ENCODE measurements at regions not wholly inside any gene's neighbourhood (a gene's known extent, or its start where the extent isn't known, plus 50 kb on each side); places are given as distances from the start of the nearest gene placed in this dataset.

DNA sequence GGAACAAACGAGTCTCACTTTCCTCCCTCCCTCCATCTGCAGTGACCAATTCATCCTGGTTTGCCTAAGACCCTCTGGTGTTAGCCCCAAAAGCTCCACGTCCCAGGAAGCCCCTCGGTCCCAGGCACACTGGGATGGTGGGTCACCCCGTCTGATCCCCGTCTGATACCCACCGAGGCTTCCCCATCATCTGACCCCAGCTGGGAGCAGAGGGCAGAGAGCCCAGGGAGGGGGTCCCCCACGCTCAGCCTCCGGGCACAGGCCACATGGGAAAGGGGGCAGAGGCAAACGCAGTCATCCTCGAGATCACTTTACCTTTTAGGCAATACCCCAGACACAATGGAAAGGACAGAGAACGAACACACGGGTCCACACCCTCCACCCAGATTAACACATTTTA, 291.6 kb upstream of the PPP2R2D start:
- Histone ChIP-seq H2BK5ac (ENCODE audit: low read depth, low read length, poor library complexity, severe bottlenecking) (no peak overlapping the region), H2AFZ (ENCODE audit: low read depth, low read length) (no peak overlapping the region)

DNA sequence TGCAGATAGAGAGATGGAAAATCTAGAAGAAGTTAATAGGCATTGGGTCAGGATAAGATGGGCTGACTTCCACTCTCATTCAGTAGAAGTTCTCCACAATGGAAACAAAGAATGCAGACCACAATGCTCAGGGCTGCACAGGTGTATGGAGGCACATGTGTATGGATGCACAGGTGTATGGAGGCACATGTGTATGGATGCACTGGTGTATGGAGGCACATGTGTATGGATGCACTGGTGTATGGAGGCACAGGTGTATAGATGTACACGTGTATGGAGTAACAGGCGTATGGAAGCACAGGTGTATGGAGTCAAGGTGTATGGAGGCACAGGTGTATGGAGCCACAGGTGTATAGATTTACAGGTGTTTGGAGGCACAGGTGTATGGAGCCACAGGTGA, 285.7 kb upstream of the PPP2R2D start:
- Histone ChIP-seq H3K4me3 (ENCODE audit: insufficient read depth in 1 of 2, low read depth in 1 of 2, low read length in 2 of 2) (no peak overlapping the region), H3K4me2 (ENCODE audit: low read length, poor library complexity, severe bottlenecking) (no peak overlapping the region), H4K91ac (ENCODE audit: low read length) (no peak overlapping the region), H3K27me3 (ENCODE audit: control insufficient read depth in 1 of 2, insufficient read depth in 1 of 2, low read length in 2 of 2) (no peaks in the 10 kb centered on the region), H3K4me1 (ENCODE audit: control insufficient read depth, insufficient read depth, low read depth, low read length) (no peaks in the 10 kb centered on the region), H2AK5ac (ENCODE audit: low read length, severe bottlenecking) (no peak overlapping the region), H3K9me3 (ENCODE audit: control insufficient read depth, low read length) (no peaks in the 10 kb centered on the region), H4K8ac (ENCODE audit: low read length) (no peak overlapping the region), H2BK12ac (ENCODE audit: low read length in 2 of 2) (no peak overlapping the region), H3K27ac (ENCODE audit: low read length, poor library complexity, severe bottlenecking) (no peak overlapping the region), H3K14ac (ENCODE audit: low read length in 2 of 2) (no peak overlapping the region), H2BK15ac (ENCODE audit: low read depth, poor library complexity, severe bottlenecking) (no peak overlapping the region), H3K18ac (ENCODE audit: low read depth in 1 of 2, low read length in 2 of 2) (no peak overlapping the region), H3K79me1 (replicated peaks; ENCODE audit: low read length, poor library complexity, severe bottlenecking) (no peaks in the 10 kb centered on the region), H3K4ac (ENCODE audit: low read depth in 1 of 2, low read length in 2 of 2) (no peak overlapping the region), H2AFZ (ENCODE audit: low read depth, low read length) (no peak overlapping the region), H3K36me3 (ENCODE audit: control insufficient read depth in 1 of 2, insufficient read depth in 2 of 2, low read depth in 1 of 2, low read length in 2 of 2) (no peaks in the 10 kb centered on the region), H2BK120ac (ENCODE audit: low read depth, low read length) (no peak overlapping the region), H2BK5ac (ENCODE audit: low read depth, low read length, poor library complexity, severe bottlenecking) (no peak overlapping the region), H3K9ac (ENCODE audit: low read length) (no peak overlapping the region), H3K23ac (ENCODE audit: low read length in 2 of 2) (no peak overlapping the region)
- WGBS, result 62% methylated on average over 2 of the region's 2 CpGs
- DNase-seq, result no peak

More for the DNA sequence above, 291.6 kb upstream of the PPP2R2D start:
- no peak overlapping the region for H4K8ac ChIP-seq (ENCODE audit: low read length)
- H3K36me3 ChIP-seq (ENCODE audit: control insufficient read depth in 1 of 2, insufficient read depth in 2 of 2, low read depth in 1 of 2, low read length in 2 of 2), result no peaks in the 10 kb centered on the region
- no peak overlapping the region for H3K27ac ChIP-seq (ENCODE audit: low read length, poor library complexity, severe bottlenecking)
- H3K79me1 ChIP-seq (replicated peaks; ENCODE audit: low read length, poor library complexity, severe bottlenecking), result no peaks in the 10 kb centered on the region
- no peak overlapping the region for H3K14ac ChIP-seq (ENCODE audit: low read length in 2 of 2)
- H2BK15ac ChIP-seq (ENCODE audit: low read depth, poor library complexity, severe bottlenecking), result no peak overlapping the region
- no peak overlapping the region for H3K9ac ChIP-seq (ENCODE audit: low read length)
- no peak overlapping the region for H2BK120ac ChIP-seq (ENCODE audit: low read depth, low read length)
- H4K91ac ChIP-seq (ENCODE audit: low read length), result no peak overlapping the region
- H2AK5ac ChIP-seq (ENCODE audit: low read length, severe bottlenecking), result no peak overlapping the region
- no peak overlapping the region for H2BK12ac ChIP-seq (ENCODE audit: low read length in 2 of 2)
- peaks cover 26% of the 10 kb centered on the region for H3K9me3 ChIP-seq (ENCODE audit: control insufficient read depth, low read length)
- H3K4ac ChIP-seq (ENCODE audit: low read depth in 1 of 2, low read length in 2 of 2), result no peak overlapping the region
- H3K4me2 ChIP-seq (ENCODE audit: low read length, poor library complexity, severe bottlenecking), result no peak overlapping the region
- WGBS, result 78% methylated on average over 12 of the region's 12 CpGs
- H3K23ac ChIP-seq (ENCODE audit: low read length in 2 of 2), result no peak overlapping the region
- no peak overlapping the region for H3K18ac ChIP-seq (ENCODE audit: low read depth in 1 of 2, low read length in 2 of 2)
- no peak for DNase-seq
- H3K4me3 ChIP-seq (ENCODE audit: insufficient read depth in 1 of 2, low read depth in 1 of 2, low read length in 2 of 2), result no peak overlapping the region
- no peaks in the 10 kb centered on the region for H3K4me1 ChIP-seq (ENCODE audit: control insufficient read depth, insufficient read depth, low read depth, low read length)
- no peaks in the 10 kb centered on the region for H3K27me3 ChIP-seq (ENCODE audit: control insufficient read depth in 1 of 2, insufficient read depth in 1 of 2, low read length in 2 of 2)

DNA sequence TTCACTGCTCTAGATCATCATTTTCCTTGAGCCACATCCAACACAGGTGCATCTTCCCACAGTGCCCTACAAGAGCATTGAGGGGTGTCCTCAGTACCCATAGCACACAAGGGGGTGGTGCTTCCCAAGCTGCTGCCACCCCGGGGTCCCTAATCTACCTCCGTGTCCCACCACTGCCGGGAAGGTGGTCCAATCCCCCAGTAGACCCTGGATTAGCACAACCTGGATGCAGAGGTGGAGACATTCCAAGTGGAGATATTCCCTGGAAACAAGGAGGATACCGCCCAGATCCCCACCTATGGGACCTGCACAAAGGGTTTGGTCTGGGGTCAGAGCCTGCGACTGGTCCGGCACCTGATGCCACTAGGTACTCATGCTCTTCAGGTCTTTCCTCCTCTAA, 284.8 kb upstream of the PPP2R2D start:
- no peak overlapping the region for H4K91ac ChIP-seq (ENCODE audit: low read length)
- H3K79me1 ChIP-seq (replicated peaks; ENCODE audit: low read length, poor library complexity, severe bottlenecking), result no peaks in the 10 kb centered on the region
- H3K27me3 ChIP-seq (ENCODE audit: control insufficient read depth in 1 of 2, insufficient read depth in 1 of 2, low read length in 2 of 2), result no peaks in the 10 kb centered on the region
- no peak overlapping the region for H2BK120ac ChIP-seq (ENCODE audit: low read depth, low read length)
- H3K18ac ChIP-seq (ENCODE audit: low read depth in 1 of 2, low read length in 2 of 2), result no peak overlapping the region
- H3K23ac ChIP-seq (ENCODE audit: low read length in 2 of 2), result no peak overlapping the region
- no peak for DNase-seq
- no peak overlapping the region for H3K27ac ChIP-seq (ENCODE audit: low read length, poor library complexity, severe bottlenecking)
- no peak overlapping the region for H4K8ac ChIP-seq (ENCODE audit: low read length)
- H3K9me3 ChIP-seq (ENCODE audit: control insufficient read depth, low read length), result no peaks in the 10 kb centered on the region
- H3K4ac ChIP-seq (ENCODE audit: low read depth in 1 of 2, low read length in 2 of 2), result no peak overlapping the region
- H3K14ac ChIP-seq (ENCODE audit: low read length in 2 of 2), result no peak overlapping the region
- no peak overlapping the region for H2BK12ac ChIP-seq (ENCODE audit: low read length in 2 of 2)
- no peak overlapping the region for H2BK5ac ChIP-seq (ENCODE audit: low read depth, low read length, poor library complexity, severe bottlenecking)
- no peak overlapping the region for H3K9ac ChIP-seq (ENCODE audit: low read length)
- H2AK5ac ChIP-seq (ENCODE audit: low read length, severe bottlenecking), result no peak overlapping the region
- H3K4me1 ChIP-seq (ENCODE audit: control insufficient read depth, insufficient read depth, low read depth, low read length), result no peaks in the 10 kb centered on the region
- no peak overlapping the region for H2AFZ ChIP-seq (ENCODE audit: low read depth, low read length)
- 95% methylated on average over 6 of the region's 6 CpGs for WGBS
- H2BK15ac ChIP-seq (ENCODE audit: low read depth, poor library complexity, severe bottlenecking), result no peak overlapping the region
- no peaks in the 10 kb centered on the region for H3K36me3 ChIP-seq (ENCODE audit: control insufficient read depth in 1 of 2, insufficient read depth in 2 of 2, low read depth in 1 of 2, low read length in 2 of 2)
- no peak overlapping the region for H3K4me3 ChIP-seq (ENCODE audit: insufficient read depth in 1 of 2, low read depth in 1 of 2, low read length in 2 of 2)
- H3K4me2 ChIP-seq (ENCODE audit: low read length, poor library complexity, severe bottlenecking), result no peak overlapping the region

DNA sequence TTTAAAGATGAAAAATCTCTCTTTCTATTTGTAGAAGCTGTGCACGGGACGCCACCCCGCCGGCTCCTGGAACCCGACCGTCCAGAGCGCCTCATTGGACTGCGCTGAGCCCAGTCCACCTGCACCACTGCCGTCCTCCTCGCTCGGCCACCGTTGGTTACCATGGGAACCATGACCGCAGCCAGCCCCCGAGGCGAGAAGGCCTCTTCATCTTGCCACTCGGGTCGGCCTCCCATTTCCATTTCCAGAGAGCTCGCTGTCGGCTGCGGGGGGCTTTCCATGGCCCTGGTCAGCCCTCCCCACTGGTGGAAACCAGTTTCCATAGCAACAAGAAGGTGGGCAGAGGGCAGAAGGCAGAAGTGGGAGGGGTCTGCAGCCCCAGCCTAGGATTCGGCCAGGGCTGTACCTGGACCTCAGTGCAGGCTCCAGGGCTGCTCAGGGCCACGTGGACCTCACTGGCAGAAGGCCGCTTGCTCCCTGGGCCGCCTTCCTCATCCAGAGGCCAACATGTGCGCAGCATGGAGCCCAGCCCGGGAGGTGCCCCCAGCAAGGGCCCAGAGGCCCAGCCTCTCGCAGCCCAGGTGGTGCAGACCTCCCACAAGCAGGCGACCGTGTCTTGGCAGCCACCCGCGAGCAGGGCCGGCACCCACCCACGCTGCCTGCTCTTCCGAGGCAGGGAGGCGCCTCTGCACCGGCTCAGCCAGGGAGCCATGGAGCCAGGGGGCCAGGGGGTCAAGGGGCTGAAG, 283.5 kb upstream of the PPP2R2D start:
- Histone ChIP-seq H3K23ac (ENCODE audit: low read length in 2 of 2) (no peak overlapping the region), H2BK5ac (ENCODE audit: low read depth, low read length, poor library complexity, severe bottlenecking) (no peak overlapping the region), H3K4ac (ENCODE audit: low read depth in 1 of 2, low read length in 2 of 2) (no peak overlapping the region), H2AK5ac (ENCODE audit: low read length, severe bottlenecking) (no peak overlapping the region), H2BK120ac (ENCODE audit: low read depth, low read length) (no peak overlapping the region), H3K18ac (ENCODE audit: low read depth in 1 of 2, low read length in 2 of 2) (no peak overlapping the region), H2BK12ac (ENCODE audit: low read length in 2 of 2) (no peak overlapping the region), H3K4me3 (ENCODE audit: insufficient read depth in 1 of 2, low read depth in 1 of 2, low read length in 2 of 2) (no peak overlapping the region), H3K9ac (ENCODE audit: low read length) (no peak overlapping the region), H3K27ac (ENCODE audit: low read length, poor library complexity, severe bottlenecking) (no peak overlapping the region), H3K4me1 (ENCODE audit: control insufficient read depth, insufficient read depth, low read depth, low read length) (no peaks in the 10 kb centered on the region), H4K8ac (ENCODE audit: low read length) (no peak overlapping the region), H4K91ac (ENCODE audit: low read length) (no peak overlapping the region), H3K27me3 (ENCODE audit: control insufficient read depth in 1 of 2, insufficient read depth in 1 of 2, low read length in 2 of 2) (no peaks in the 10 kb centered on the region), H3K4me2 (ENCODE audit: low read length, poor library complexity, severe bottlenecking) (no peak overlapping the region), H3K9me3 (ENCODE audit: control insufficient read depth, low read length) (no peaks in the 10 kb centered on the region), H3K79me1 (replicated peaks; ENCODE audit: low read length, poor library complexity, severe bottlenecking) (no peaks in the 10 kb centered on the region), H2BK15ac (ENCODE audit: low read depth, poor library complexity, severe bottlenecking) (no peak overlapping the region), H3K14ac (ENCODE audit: low read length in 2 of 2) (no peak overlapping the region), H2AFZ (ENCODE audit: low read depth, low read length) (no peak overlapping the region), H3K36me3 (ENCODE audit: control insufficient read depth in 1 of 2, insufficient read depth in 2 of 2, low read depth in 1 of 2, low read length in 2 of 2) (no peaks in the 10 kb centered on the region)
- DNase-seq, result no peak
- WGBS, result 86% methylated on average over 36 of the region's 36 CpGs
